GM12878 (cell line): ENCODE measurements at regions not wholly inside any gene's neighbourhood (a gene's known extent, or its start where the extent isn't known, plus 50 kb on each side); places are given as distances from the start of the nearest gene placed in this dataset.
"Not testable (repeated sequence)": the region's sequence is repeated elsewhere in the genome, so short reads cannot be mapped to it uniquely, and the experiment has no call there.

Experiments
- ATAC-seq: fragments of 200-7000 bp; cut with Tn5 transposase; 3 replicates; pipeline ENCODE4 v1.9.1; 2020; ENCODE audit warnings: mild to moderate bottlenecking, moderate library complexity
- BruUV-seq: library from RNA; stranded (reverse); fragments of 400-500 nt; replicated peaks from 2 replicates; lab custom pipeline; 2021; lab: Mats Ljungman, UMichigan
- CTCF ChIA-PET: fragments of 300-600 bp; sonication (Branson Sonifier 250); formaldehyde crosslinking; extraction: SDS; loops from one replicate; lab custom pipeline; 2021; ENCODE audit warnings: inconsistent platforms; lab: Yijun Ruan, JAX
- POLR2A ChIA-PET: fragments of 350-600 bp; formaldehyde crosslinking; extraction: SDS; loops from one replicate; lab custom pipeline; 2021; ENCODE audit warnings: inconsistent platforms; lab: Charles Lee
- RAD21 ChIA-PET: fragments of 300-600 bp; sonication (Branson Sonifier 250); formaldehyde crosslinking; loops from one replicate; lab custom pipeline; 2023; ENCODE audit warnings: antibody characterized with exemption; ENCODE audit not compliant: unreplicated experiment; lab: Charles Lee
- SMC1A ChIA-PET: fragments of 300-600 bp; sonication (Branson Sonifier 250); formaldehyde crosslinking; loops from one replicate; lab custom pipeline; 2023; ENCODE audit not compliant: unreplicated experiment, uncharacterized antibody; lab: Charles Lee
- DNase-seq: peaks from one replicate; pipeline ENCODE4 v3.0.0-alpha.2; 2011; ENCODE audit warnings: low read depth, low spot score
- FAIRE-seq: peaks from 3 replicates; lab custom pipeline; 2011; peaks lifted over from hg19 to GRCh38; lab: Jason Lieb, UNC
- H2AFZ ChIP-seq: 2 replicates; pipeline ENCODE4 v1.6.0; 2011; ENCODE audit warnings: low read depth, low read length, control low read depth; ENCODE audit not compliant: control insufficient read depth
- H3K27ac ChIP-seq: 2 replicates; pipeline ENCODE4 v1.5.1; 2011; ENCODE audit warnings: control low read depth; ENCODE audit not compliant: control insufficient read depth, insufficient read depth
- H3K27me3 ChIP-seq, 2 experiments: replicated peaks in 1 of 2; 2 replicates each; pipeline versions ENCODE4 v1.6.0 to v1.6.1; 2011; ENCODE audit warnings: low read length in 1 of 2; ENCODE audit not compliant: control insufficient read depth in 2 of 2, insufficient read depth in 2 of 2
- H3K36me3 ChIP-seq, 2 experiments: 2 replicates each; pipeline ENCODE4 v1.5.1; 2011; ENCODE audit warnings: low read length in 1 of 2; ENCODE audit not compliant: control insufficient read depth in 2 of 2, insufficient read depth in 2 of 2
- H3K4me1 ChIP-seq: 2 replicates; pipeline ENCODE4 v1.6.1; 2011; ENCODE audit warnings: mild to moderate bottlenecking, low read length, moderate library complexity, mixed read lengths; ENCODE audit not compliant: control insufficient read depth, insufficient read depth
- H3K4me2 ChIP-seq: 2 replicates; pipeline ENCODE4 v1.6.0; 2011; ENCODE audit warnings: control low read depth; ENCODE audit not compliant: control insufficient read depth, insufficient read depth
- H3K4me3 ChIP-seq: fragments of 200-600 bp; sonication (generic); 2 replicates; pipeline ENCODE4 v1.5.1; 2016
- H3K79me2 ChIP-seq: 2 replicates; pipeline ENCODE4 v1.6.0; 2011; ENCODE audit warnings: low read length; ENCODE audit not compliant: control insufficient read depth, insufficient read depth
- H3K9ac ChIP-seq: 2 replicates; pipeline ENCODE4 v1.8.0; 2011; ENCODE audit warnings: low read length, control low read depth, mixed read lengths; ENCODE audit not compliant: control insufficient read depth, insufficient read depth
- H3K9me3 ChIP-seq: replicated peaks from 3 replicates; pipeline ENCODE4 v1.5.1; 2011; ENCODE audit warnings: mild to moderate bottlenecking, low read length; ENCODE audit not compliant: control insufficient read depth, insufficient read depth
- H4K20me1 ChIP-seq: 2 replicates; pipeline ENCODE4 v1.6.0; 2011; ENCODE audit not compliant: control insufficient read depth, insufficient read depth
- CHD2 ChIP-seq: IDR thresholded peaks from 2 replicates; pipeline ENCODE4 v1.6.1; 2011; ENCODE audit warnings: low read depth, low read length, improper control_type of control experiment, borderline replicate concordance
- CREB1 ChIP-seq: IDR thresholded peaks from 2 replicates; pipeline ENCODE4 v1.6.1; 2012; ENCODE audit warnings: low read depth, mild to moderate bottlenecking, inconsistent platforms
- DPF2 ChIP-seq: fragments of 450-650 bp; IDR thresholded peaks from 2 replicates; pipeline ENCODE4 v1.6.1; 2017; ENCODE audit warnings: mild to moderate bottlenecking
- E2F4 ChIP-seq: IDR thresholded peaks from 2 replicates; pipeline ENCODE4 v1.6.1; 2012; ENCODE audit warnings: low read depth, low read length, improper control_type of control experiment
- IKZF2 ChIP-seq, 2 experiments: fragments of 450-650 bp; IDR thresholded peaks; 2 replicates each; pipeline ENCODE4 v1.6.1; 2017; ENCODE audit warnings: mild to moderate bottlenecking in 2 of 2, moderate library complexity in 2 of 2
- IRF3 ChIP-seq: fragments of 450-650 bp; IDR thresholded peaks from 2 replicates; pipeline ENCODE4 v1.6.1; 2014; ENCODE audit warnings: mild to moderate bottlenecking
- RAD51 ChIP-seq: fragments of 450-650 bp; IDR thresholded peaks from 2 replicates; pipeline ENCODE4 v1.6.1; 2016; ENCODE audit warnings: moderate library complexity, mild to moderate bottlenecking, inconsistent platforms
- STAT3 ChIP-seq: IDR thresholded peaks from 2 replicates; pipeline ENCODE4 v1.6.1; 2011; ENCODE audit warnings: low read depth, low read length, improper control_type of control experiment
- TBL1XR1 ChIP-seq: IDR thresholded peaks from 2 replicates; pipeline ENCODE4 v1.6.1; 2012; ENCODE audit warnings: low read depth, low read length, improper control_type of control experiment
- ZBTB11 ChIP-seq: fragments of 450-650 bp; formaldehyde crosslinking; IDR thresholded peaks from 2 replicates; pipeline ENCODE4 v1.5.0; 2022; ENCODE audit warnings: mild to moderate bottlenecking, missing genetic modification characterization
- ZNF217 ChIP-seq: fragments of 450-650 bp; IDR thresholded peaks from 2 replicates; pipeline ENCODE4 v1.6.1; 2017; ENCODE audit warnings: antibody characterized with exemption, mild to moderate bottlenecking
- WGBS: methylation state at CpG from one replicate; pipeline ENCODE4 v1.1.6; 2016; ENCODE audit warnings: low lambda C conversion rate; ENCODE audit not compliant: insufficient replicate concordance, insufficient coverage; ENCODE audit errors: missing lambda C conversion rate; 5-methylcytosine and 5-hydroxymethylcytosine counted together
- in situ Hi-C: fragments of 300-500 bp; cut with MboI; formaldehyde crosslinking; loops from 9 replicates; pipeline ENCODE4 v1.14.3; 2018; ENCODE audit warnings: mixed read lengths
- intact Hi-C: fragments of 100-400 bp; cut with micrococcal nuclease; formaldehyde crosslinking; loops from one replicate; pipeline ENCODE4 v1.14.2; 2022; ENCODE audit not compliant: unreplicated experiment

- WGBS: 0% methylated on average over 1 of the region's 1 CpG
- ATAC-seq, FAIRE-seq, H3K4me3 ChIP-seq, BruUV-seq, intact Hi-C loops, in situ Hi-C loops, H3K9me3 ChIP-seq, H2AFZ ChIP-seq, H3K4me2 ChIP-seq, H3K79me2 ChIP-seq: not testable (repeated sequence)
- ChIA-PET CTCF (interaction anchor here (0.8 to 1.5 kb wide), 4 partner anchors 9 to 81 kb away, joined by 3 to 15 read pairs (median 4); no protein-coding TSS in a partner anchor), POLR2A (interaction anchor here (0.5 to 4.2 kb wide), 3 partner anchors 10 to 873 kb away, joined by 9 to 30 read pairs (median 10); partner anchors contain the start of gene ARL15), SMC1A (interaction anchor here (1.3 to 4.3 kb wide), 3 partner anchors 11 to 84 kb away, joined by 4 to 59 read pairs (median 6); no protein-coding TSS in a partner anchor), RAD21 (interaction anchor here (0.9 to 2.1 kb wide), 5 partner anchors 9 to 82 kb away, joined by 3 to 9 read pairs (median 5); partner anchors contain the start of gene ARL15)
- 0 out of 2 replicates have a peak, but pooled peaks have one; percentile 57 for TF ChIP-seq ZNF217
- TF ChIP-seq, all 136 proteins: peak for 1; not testable (repeated sequence) for 135
- not testable (repeated sequence) for H3K4me1 ChIP-seq, DNase-seq, H3K36me3 ChIP-seq, H3K27ac ChIP-seq, H3K9ac ChIP-seq, H4K20me1 ChIP-seq, H3K27me3 ChIP-seq
Measured at GRCh38 chr5:54393007-54393406, 62.5 kb upstream of the HSPB3 start.

- H3K27ac ChIP-seq: no peak overlapping the region
- intact Hi-C loops: no loop called here
- no peak overlapping the region for H3K9ac ChIP-seq
- BruUV-seq: no TSS peak
- peak overlapping the region; percentile 50; the same call in 1 of the 2 replicates for H2AFZ ChIP-seq
- H3K9me3 ChIP-seq: no peaks in the 10 kb centered on the region; the same call in 2 of the 3 replicates
- WGBS: 49% methylated on average over 5 of the region's 5 CpGs
- no peak for DNase-seq
- no peaks in the 10 kb centered on the region for H3K36me3 ChIP-seq
- no peaks in the 10 kb centered on the region for H4K20me1 ChIP-seq
- in situ Hi-C loops: no loop called here
- FAIRE-seq: peak; percentile 75
- no peak overlapping the region; the same call in 1 of the 2 replicates for H3K4me2 ChIP-seq
- ChIA-PET RAD21 (interaction anchor here (1.4 to 3.5 kb wide), 2 partner anchors 8 to 13 kb away, joined by 4 to 41 read pairs; no protein-coding TSS in a partner anchor), SMC1A (interaction anchor here (0.6 to 3.3 kb wide), 5 partner anchors 11 to 29 kb away, joined by 3 to 43 read pairs (median 4); no protein-coding TSS in a partner anchor), POLR2A (interaction anchor here (0.6 to 3.0 kb wide), 5 partner anchors 12 to 1241 kb away, joined by 3 to 11 read pairs (median 3); partner anchors contain the start of gene ARL15), CTCF (interaction anchor here (0.6 to 1.3 kb wide), 4 partner anchors 21 to 434 kb away, joined by 3 to 5 read pairs (median 4); partner anchors contain the start of gene ARL15)
- no peak overlapping the region for H3K4me3 ChIP-seq
- H3K4me1 ChIP-seq: no peaks in the 10 kb centered on the region
- H3K27me3 ChIP-seq: no peaks in the 10 kb centered on the region
- peak; percentile 72 for ATAC-seq
- no peaks in the 10 kb centered on the region for H3K79me2 ChIP-seq
- TF ChIP-seq STAT3 (no peak), IKZF2 (IDR thresholded peaks at IDR 0.05) (peak; percentile 53 to 68; a peak in 2 of 4 replicates), CREB1 (no peak), CHD2 (no peak), TBL1XR1 (no peak), RAD51 (no peak), ZBTB11 (CRISPR knock-in tag) (no peak), IRF3 (no peak), E2F4 (no peak), DPF2 (peak; percentile 66)
Measured at GRCh38 chr5:54390539-54391031, 64.9 kb upstream of the HSPB3 start.
